Suprapubic skin (tissue), 3 donors: ENCODE measurements at regions not wholly inside any gene's neighbourhood (a gene's known extent, or its start where the extent isn't known, plus 50 kb on each side); places are given as distances from the start of the nearest gene placed in this dataset.

Experiments used
- POLR2AphosphoS5 ChIP-seq, 3 donors: sonication (generic); formaldehyde crosslinking; IDR thresholded peaks; one replicate each; pipeline ENCODE4 v1.6.1; 2017; ENCODE audit warnings: antibody characterized with exemption in 3 of 3
- TF ChIP-seq, protein P1 (sequence below), 2 donors: fragments of 200-600 bp in 1 of 2; fragments of 450-650 bp in 1 of 2; sonication (generic) in 1 of 2; IDR thresholded peaks; one replicate each; pipeline ENCODE4 v1.5.1; 2016 to 2019; ENCODE audit warnings: antibody characterized with exemption in 2 of 2, mild to moderate bottlenecking in 1 of 2, moderate library complexity in 1 of 2

DNA sequence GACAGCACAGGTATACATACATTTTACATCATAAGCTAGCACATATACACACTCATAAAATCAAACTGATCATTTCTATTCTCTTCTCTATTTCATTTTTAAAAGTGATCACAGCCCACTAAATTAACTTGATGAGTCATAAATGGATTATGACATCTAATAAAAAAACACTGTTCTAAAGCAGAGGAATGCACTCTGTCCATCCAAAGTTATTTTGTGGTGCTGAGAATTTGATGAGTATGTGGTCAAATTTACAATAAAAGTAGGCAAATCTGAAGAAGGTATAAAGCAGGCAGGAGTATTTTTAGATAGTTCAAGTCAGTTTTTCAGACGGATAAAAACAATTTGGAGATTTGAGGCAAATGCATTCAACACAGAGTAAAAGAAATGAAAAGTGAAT is 104.4 kb downstream of the NOL4 start:
- TF ChIP-seq, protein P1, sequence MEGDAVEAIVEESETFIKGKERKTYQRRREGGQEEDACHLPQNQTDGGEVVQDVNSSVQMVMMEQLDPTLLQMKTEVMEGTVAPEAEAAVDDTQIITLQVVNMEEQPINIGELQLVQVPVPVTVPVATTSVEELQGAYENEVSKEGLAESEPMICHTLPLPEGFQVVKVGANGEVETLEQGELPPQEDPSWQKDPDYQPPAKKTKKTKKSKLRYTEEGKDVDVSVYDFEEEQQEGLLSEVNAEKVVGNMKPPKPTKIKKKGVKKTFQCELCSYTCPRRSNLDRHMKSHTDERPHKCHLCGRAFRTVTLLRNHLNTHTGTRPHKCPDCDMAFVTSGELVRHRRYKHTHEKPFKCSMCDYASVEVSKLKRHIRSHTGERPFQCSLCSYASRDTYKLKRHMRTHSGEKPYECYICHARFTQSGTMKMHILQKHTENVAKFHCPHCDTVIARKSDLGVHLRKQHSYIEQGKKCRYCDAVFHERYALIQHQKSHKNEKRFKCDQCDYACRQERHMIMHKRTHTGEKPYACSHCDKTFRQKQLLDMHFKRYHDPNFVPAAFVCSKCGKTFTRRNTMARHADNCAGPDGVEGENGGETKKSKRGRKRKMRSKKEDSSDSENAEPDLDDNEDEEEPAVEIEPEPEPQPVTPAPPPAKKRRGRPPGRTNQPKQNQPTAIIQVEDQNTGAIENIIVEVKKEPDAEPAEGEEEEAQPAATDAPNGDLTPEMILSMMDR (IDR thresholded peaks at IDR 0.05) = no peak
- no peak for TF ChIP-seq POLR2AphosphoS5 (IDR thresholded peaks at IDR 0.05)
